HG03025 (cell line): ENCODE measurements at regions not wholly inside any gene's neighbourhood (a gene's known extent, or its start where the extent isn't known, plus 50 kb on each side); places are given as distances from the start of the nearest gene placed in this dataset.
"Not testable (repeated sequence)": the region's sequence is repeated elsewhere in the genome, so short reads cannot be mapped to it uniquely, and the experiment has no call there.

Experiments
- ATAC-seq: cut with Tn5 transposase; IDR thresholded peaks from one replicate; pipeline ENCODE4 v1.9.1; 2021; ENCODE audit warnings: mild to moderate bottlenecking, moderate library complexity; ENCODE audit not compliant: unreplicated experiment, low FRiP score

- no peak for ATAC-seq
Measured at GRCh38 chr2:7140306-7140705, 223.1 kb downstream of the RNF144A start.

DNA sequence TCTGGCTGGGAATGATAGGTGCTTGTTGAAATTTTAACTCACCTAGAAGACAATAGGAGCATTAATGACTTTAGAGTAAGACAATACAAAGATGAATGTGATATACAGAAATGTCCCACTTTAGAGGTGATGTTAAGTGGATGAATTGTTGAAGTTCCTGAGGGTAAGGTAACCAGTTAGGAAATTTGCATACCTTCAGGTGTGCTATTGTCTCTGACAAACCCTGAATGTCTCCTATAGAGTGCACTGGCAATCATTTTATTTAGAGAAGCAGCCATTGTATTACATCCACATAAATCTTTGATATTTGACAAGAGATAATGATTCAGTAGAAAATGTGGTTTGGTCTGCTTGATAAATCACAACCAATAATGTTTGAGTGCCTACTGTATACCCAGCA lies 228.5 kb downstream of the RNF144A start:
- ATAC-seq: no peak

- ATAC-seq: no peak
Measured at GRCh38 chr2:7146151-7146550, 228.9 kb downstream of the RNF144A start.

- no peak for ATAC-seq
Measured at GRCh38 chr2:7154656-7155055, 237.4 kb downstream of the RNF144A start.

DNA sequence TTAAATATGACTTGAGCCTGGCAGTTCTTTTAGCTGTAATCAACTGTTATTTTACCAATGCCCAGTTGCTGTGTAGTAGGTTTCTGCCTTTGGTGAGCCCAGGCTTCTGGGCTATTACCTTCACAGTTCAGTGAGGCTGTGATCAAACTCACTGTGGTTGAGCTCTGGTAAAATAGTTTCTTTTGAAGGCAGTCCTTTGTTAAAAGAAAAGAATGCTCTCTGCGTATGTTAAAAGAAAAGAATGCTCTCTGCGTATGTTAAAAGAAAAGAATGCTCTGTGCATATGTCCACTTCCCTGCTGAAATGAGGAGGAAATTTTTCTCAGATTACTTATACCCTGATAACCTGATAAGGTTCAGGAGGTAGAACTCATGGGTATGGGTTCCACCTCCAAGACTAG lies 244.3 kb downstream of the RNF144A start:
- ATAC-seq: no peak

GRCh38 chr2:7165736-7166135 lies 248.5 kb downstream of the RNF144A start:
- no peak for ATAC-seq

- ATAC-seq: no peak
Measured at GRCh38 chr2:7167801-7168411, 250.7 kb downstream of the RNF144A start.

- no peak for ATAC-seq
Measured at GRCh38 chr2:7169593-7169992, 252.4 kb downstream of the RNF144A start.

GRCh38 chr2:7178996-7179395 lies 261.8 kb downstream of the RNF144A start:
- not testable (repeated sequence) for ATAC-seq

DNA sequence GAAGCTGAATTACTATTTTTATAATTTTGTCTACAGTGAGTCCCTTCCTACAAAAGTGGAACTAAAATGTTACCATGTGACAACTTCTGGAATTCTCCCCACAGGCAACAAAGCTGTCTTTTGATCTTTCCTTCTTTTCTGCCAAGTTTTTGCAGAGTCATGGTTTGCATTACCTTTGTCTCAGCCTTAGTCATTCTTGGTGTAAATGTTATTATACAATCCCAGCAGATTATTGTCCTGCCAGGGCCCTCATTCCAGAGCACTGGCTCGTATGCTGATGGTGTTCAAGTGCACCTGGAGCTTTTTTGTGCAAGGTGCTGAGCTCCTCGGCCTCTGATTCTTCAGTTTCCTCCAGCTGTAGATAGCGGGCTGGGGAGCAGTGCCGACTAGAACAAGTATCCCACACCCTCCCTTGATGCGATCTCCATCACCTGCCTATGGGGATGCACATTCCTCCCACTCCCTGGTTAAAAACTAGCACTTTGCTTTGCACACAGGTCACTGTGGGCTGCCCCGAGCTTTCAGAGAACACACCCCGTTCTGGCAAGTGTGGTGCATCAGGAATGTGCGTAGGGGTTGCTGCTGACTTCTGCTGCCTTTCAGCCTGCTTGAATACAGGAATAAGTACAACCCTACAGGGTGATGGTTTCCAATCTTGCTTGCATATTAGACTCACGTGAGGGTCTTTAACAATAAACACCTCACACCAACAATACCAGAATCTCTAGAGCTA lies 263.6 kb downstream of the RNF144A start:
- ATAC-seq: no peak

DNA sequence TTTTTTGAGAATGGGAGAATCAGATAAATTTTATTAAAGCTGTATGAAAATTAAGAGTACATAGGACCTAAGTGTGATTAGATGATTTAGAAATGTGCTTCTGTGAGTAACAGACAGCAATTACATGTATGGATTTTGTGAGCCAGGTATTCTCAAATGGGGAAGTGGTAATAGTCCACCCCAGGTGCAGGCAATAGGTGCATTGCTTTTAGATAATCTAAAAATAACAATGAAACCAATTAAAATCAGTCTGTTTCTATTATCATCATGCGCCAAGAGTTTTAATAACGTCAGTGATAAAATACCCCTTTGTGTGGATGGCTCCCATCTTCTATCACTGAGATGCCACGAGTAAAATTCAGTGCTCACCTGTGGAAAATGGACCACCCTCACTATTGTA lies 265.3 kb downstream of the RNF144A start:
- ATAC-seq: no peak

DNA sequence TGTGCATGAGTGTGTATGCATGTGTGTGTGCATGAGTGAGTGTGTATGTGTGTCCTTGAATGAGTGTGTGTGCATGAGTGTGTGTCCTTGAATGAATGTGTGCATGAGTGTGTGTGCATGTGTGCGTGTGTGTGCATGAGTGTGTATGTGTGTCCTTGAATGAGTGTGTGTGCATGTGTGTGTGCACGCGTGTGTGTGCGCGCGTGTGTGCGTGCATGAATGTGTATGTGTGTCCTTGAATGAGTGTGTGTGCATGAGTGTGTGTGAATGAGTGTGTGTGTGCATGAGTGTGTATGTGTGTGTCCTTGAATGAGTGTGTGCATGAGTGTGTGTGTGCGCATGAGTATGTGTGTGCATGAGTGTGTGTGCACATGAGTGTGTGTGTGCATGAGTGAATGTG lies 271.9 kb downstream of the RNF144A start:
- ATAC-seq: no peak

- ATAC-seq: no peak
Measured at GRCh38 chr2:7190587-7191324, 273.5 kb downstream of the RNF144A start.

- no peak for ATAC-seq
Measured at GRCh38 chr2:7191932-7192331, 274.7 kb downstream of the RNF144A start.

DNA sequence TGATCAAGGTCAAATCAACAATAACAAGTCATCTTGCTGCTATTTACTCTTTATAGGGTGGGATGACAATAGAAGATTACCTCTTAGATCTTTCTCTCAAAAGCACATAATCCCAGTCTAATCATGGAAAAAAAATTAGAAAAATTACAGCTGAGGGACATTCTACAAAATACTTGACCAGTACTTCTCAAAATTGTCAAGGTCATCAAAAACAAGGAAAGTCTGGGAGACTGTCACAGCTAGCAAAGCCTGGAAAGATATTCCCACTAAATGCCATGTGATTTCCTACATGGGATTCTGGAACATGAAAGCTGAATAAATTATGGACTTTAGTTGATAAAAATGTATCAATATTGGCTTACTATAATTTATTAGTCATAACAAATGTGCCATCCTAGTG lies 276.2 kb downstream of the RNF144A start:
- no peak for ATAC-seq

GRCh38 chr2:7194950-7195349 lies 277.7 kb downstream of the RNF144A start:
- ATAC-seq: no peak

GRCh38 chr2:7196883-7197282 lies 279.7 kb downstream of the RNF144A start:
- ATAC-seq: no peak

DNA sequence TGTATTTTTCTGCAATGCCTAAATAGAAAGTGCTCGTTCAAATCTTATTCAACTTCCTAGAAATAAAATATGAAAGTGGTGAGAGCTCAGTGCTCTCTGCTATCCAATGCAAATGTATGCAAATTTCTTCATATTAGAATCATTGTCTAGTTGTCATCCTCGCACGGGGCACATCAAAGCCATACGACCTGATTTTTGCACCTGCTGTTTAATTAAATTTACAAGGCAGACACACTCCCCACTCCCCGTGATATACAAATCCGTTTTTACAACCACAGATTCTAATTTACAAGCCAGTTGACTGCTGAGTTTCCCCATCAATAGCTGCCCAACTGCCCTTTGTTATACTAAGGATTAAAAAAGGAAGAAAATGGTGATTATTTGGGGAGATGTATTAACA lies 284.6 kb downstream of the RNF144A start:
- ATAC-seq: no peak

DNA sequence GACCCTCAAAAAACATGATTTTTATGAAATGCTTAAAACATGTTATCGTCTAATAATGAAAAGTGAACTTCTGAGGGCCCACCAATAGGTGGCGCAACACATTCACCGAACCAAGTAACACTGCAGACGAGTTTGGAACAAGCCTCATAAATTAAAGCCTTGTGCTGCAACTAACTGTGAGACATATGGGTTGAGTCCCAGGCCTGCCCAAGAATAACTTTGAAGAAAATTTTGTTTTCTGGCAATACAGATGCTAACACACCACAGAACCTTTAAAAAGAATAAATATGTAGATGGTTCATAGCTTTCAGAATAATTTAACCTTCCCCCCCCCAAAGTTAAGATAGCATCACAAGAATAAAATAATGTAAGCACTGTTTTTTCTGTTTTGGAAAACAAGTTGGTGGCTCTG lies 285.9 kb downstream of the RNF144A start:
- ATAC-seq: no peak

- no peak for ATAC-seq
Measured at GRCh38 chr2:7205151-7205830, 288.1 kb downstream of the RNF144A start.
